ENCODE measurements at regions not wholly inside any gene's neighbourhood (a gene's known extent, or its start where the extent isn't known, plus 50 kb on each side); places are given as distances from the start of the nearest gene placed in this dataset.
"Not testable (repeated sequence)": the region's sequence is repeated elsewhere in the genome, so short reads cannot be mapped to it uniquely, and the experiment has no call there.

- no peak for DNase-seq (ENCODE audit: extremely low read depth, low read depth, low spot score)
These were observed 69.4 kb downstream of the SAMD9 start for GRCh38 chr7:93048136-93048930.

GRCh38 chr7:93047514-93048099 is 70.2 kb downstream of the SAMD9 start:
- DNase-seq (ENCODE audit: extremely low read depth, low read depth, low spot score), result no peak

- no peak for DNase-seq (ENCODE audit: extremely low read depth, low read depth, low spot score)
These were observed 71.1 kb downstream of the SAMD9 start for GRCh38 chr7:93046641-93047040.

GRCh38 chr7:93044147-93044810 is 73.5 kb downstream of the SAMD9 start:
- no peak for DNase-seq (ENCODE audit: extremely low read depth, low read depth, low spot score)

GRCh38 chr7:93043385-93043985 is 74.3 kb downstream of the SAMD9 start:
- no peak for DNase-seq (ENCODE audit: extremely low read depth, low read depth, low spot score)

- no peak for DNase-seq (ENCODE audit: extremely low read depth, low read depth, low spot score)
These were observed 77.4 kb downstream of the SAMD9 start for GRCh38 chr7:93040355-93040754.

GRCh38 chr7:93039786-93040185 is 78.0 kb downstream of the SAMD9 start:
- no peak for DNase-seq (ENCODE audit: extremely low read depth, low read depth, low spot score)

GRCh38 chr7:93039282-93039681 is 78.5 kb downstream of the SAMD9 start:
- DNase-seq (ENCODE audit: extremely low read depth, low read depth, low spot score), result no peak

GRCh38 chr7:93036807-93037206 is 81.0 kb downstream of the SAMD9 start:
- DNase-seq (ENCODE audit: extremely low read depth, low read depth, low spot score), result no peak

GRCh38 chr7:93036149-93036640 is 81.6 kb downstream of the SAMD9 start:
- no peak for DNase-seq (ENCODE audit: extremely low read depth, low read depth, low spot score)

GRCh38 chr7:93031795-93032194 is 86.0 kb downstream of the SAMD9 start:
- DNase-seq (ENCODE audit: extremely low read depth, low read depth, low spot score), result no peak

- DNase-seq (ENCODE audit: extremely low read depth, low read depth, low spot score), result no peak
These were observed 87.1 kb downstream of the SAMD9 start for GRCh38 chr7:93030605-93031225.

- no peak for DNase-seq (ENCODE audit: extremely low read depth, low read depth, low spot score)
These were observed 88.7 kb downstream of the SAMD9 start for GRCh38 chr7:93029056-93029455.

- no peak for DNase-seq (ENCODE audit: extremely low read depth, low read depth, low spot score)
These were observed 89.2 kb downstream of the SAMD9 start for GRCh38 chr7:93028610-93029009.

- DNase-seq (ENCODE audit: extremely low read depth, low read depth, low spot score), result no peak
These were observed 90.7 kb downstream of the SAMD9 start for GRCh38 chr7:93027044-93027443.

- no peak for DNase-seq (ENCODE audit: extremely low read depth, low read depth, low spot score)
These were observed 91.4 kb downstream of the SAMD9 start for GRCh38 chr7:93026425-93026824.

- DNase-seq (ENCODE audit: extremely low read depth, low read depth, low spot score), result no peak
These were observed 92.4 kb downstream of the SAMD9 start for GRCh38 chr7:93025389-93025788.

- not testable (repeated sequence) for DNase-seq (ENCODE audit: extremely low read depth, low read depth, low spot score)
These were observed 94.8 kb downstream of the SAMD9 start for GRCh38 chr7:93022931-93023478.

- no peak for DNase-seq (ENCODE audit: extremely low read depth, low read depth, low spot score)
These were observed 96.0 kb downstream of the SAMD9 start for GRCh38 chr7:93021748-93022147.

- no peak for DNase-seq (ENCODE audit: extremely low read depth, low read depth, low spot score)
These were observed 99.1 kb downstream of the SAMD9 start for GRCh38 chr7:93018716-93019115.
